ENCODE measurements at regions not wholly inside any gene's neighbourhood (a gene's known extent, or its start where the extent isn't known, plus 50 kb on each side); places are given as distances from the start of the nearest gene placed in this dataset.

GRCh38 chr12:130087222-130087621 lies 75.0 kb upstream of the FZD10 start:
- Mint-ChIP-seq H3K4me3 (no peak overlapping the region), H3K27ac (no peak overlapping the region), H3K4me1 (no peaks in the 10 kb centered on the region), H3K27me3 (ENCODE audit: low read depth in 2 of 2) (peaks cover 10 to 12% of the 10 kb centered on the region in 2 donors), H3K36me3 (no peaks in the 10 kb centered on the region), H3K9me3 (peaks cover 2 to 5% of the 10 kb centered on the region in 2 donors)
- Histone ChIP-seq H3K9me3 (ENCODE audit: control insufficient read depth, insufficient read depth, low read length) (no peaks in the 10 kb centered on the region), H3K36me3 (ENCODE audit: control insufficient read depth, insufficient read depth, low read length) (no peaks in the 10 kb centered on the region), H3K4me3 (ENCODE audit: low read length) (no peak overlapping the region), H3K27me3 (ENCODE audit: control insufficient read depth, insufficient read depth, low read length) (no peaks in the 10 kb centered on the region), H3K4me1 (ENCODE audit: control insufficient read depth, insufficient read depth, low read length) (no peaks in the 10 kb centered on the region), H3K27ac (ENCODE audit: low read length) (no peak overlapping the region)
- ATAC-seq: no peak
- peak in 1 of 2 donors; percentile 33 for DNase-seq
- WGBS (ENCODE audit: insufficient coverage): 45% methylated on average over 11 of the region's 11 CpGs
- TF ChIP-seq CTCF (IDR thresholded peaks at IDR 0.05): no peak
- intact Hi-C loops (cut with micrococcal nuclease): no loop called here

GRCh38 chr12:130088504-130088903 lies 73.8 kb upstream of the FZD10 start:
- Mint-ChIP-seq H3K4me3 (no peak overlapping the region), H3K27me3 (ENCODE audit: low read depth in 2 of 2) (peaks cover 7 to 8% of the 10 kb centered on the region in 2 donors), H3K27ac (no peak overlapping the region), H3K36me3 (no peaks in the 10 kb centered on the region), H3K9me3 (peaks cover 2 to 5% of the 10 kb centered on the region in 2 donors), H3K4me1 (no peaks in the 10 kb centered on the region)
- H3K9me3 ChIP-seq (ENCODE audit: control insufficient read depth, insufficient read depth, low read length): no peaks in the 10 kb centered on the region
- H3K36me3 ChIP-seq (ENCODE audit: control insufficient read depth, insufficient read depth, low read length): no peaks in the 10 kb centered on the region
- H3K27me3 ChIP-seq (ENCODE audit: control insufficient read depth, insufficient read depth, low read length): no peaks in the 10 kb centered on the region
- 61% methylated on average over 11 of the region's 11 CpGs for WGBS (ENCODE audit: insufficient coverage)
- H3K27ac ChIP-seq (ENCODE audit: low read length): no peak overlapping the region
- no peaks in the 10 kb centered on the region for H3K4me1 ChIP-seq (ENCODE audit: control insufficient read depth, insufficient read depth, low read length)
- ATAC-seq (no peak), DNase-seq (no peak)
- intact Hi-C loops (cut with micrococcal nuclease): no loop called here
- H3K4me3 ChIP-seq (ENCODE audit: low read length): no peak overlapping the region
- no peak for TF ChIP-seq CTCF (IDR thresholded peaks at IDR 0.05)

GRCh38 chr12:130090542-130090941 lies 71.7 kb upstream of the FZD10 start:
- Histone ChIP-seq H3K4me3 (ENCODE audit: low read length) (no peak overlapping the region), H3K9me3 (ENCODE audit: control insufficient read depth, insufficient read depth, low read length) (no peaks in the 10 kb centered on the region), H3K27me3 (ENCODE audit: control insufficient read depth, insufficient read depth, low read length) (no peaks in the 10 kb centered on the region), H3K27ac (ENCODE audit: low read length) (no peak overlapping the region), H3K36me3 (ENCODE audit: control insufficient read depth, insufficient read depth, low read length) (no peaks in the 10 kb centered on the region), H3K4me1 (ENCODE audit: control insufficient read depth, insufficient read depth, low read length) (no peaks in the 10 kb centered on the region)
- WGBS (ENCODE audit: insufficient coverage): 93% methylated on average over 2 of the region's 2 CpGs
- H3K4me3 Mint-ChIP-seq: no peak overlapping the region
- intact Hi-C loops (cut with micrococcal nuclease): no loop called here
- no peak for TF ChIP-seq CTCF (IDR thresholded peaks at IDR 0.05)
- DNase-seq (no peak), ATAC-seq (no peak)
- peaks cover 2 to 5% of the 10 kb centered on the region in 2 donors for H3K9me3 Mint-ChIP-seq
- no peak overlapping the region for H3K27ac Mint-ChIP-seq
- H3K27me3 Mint-ChIP-seq (ENCODE audit: low read depth in 2 of 2): peaks cover 0 to 11% of the 10 kb centered on the region in 2 donors
- H3K36me3 Mint-ChIP-seq: no peaks in the 10 kb centered on the region
- no peaks in the 10 kb centered on the region for H3K4me1 Mint-ChIP-seq

- no peak for TF ChIP-seq CTCF (IDR thresholded peaks at IDR 0.05)
- WGBS (ENCODE audit: insufficient coverage): 71% methylated on average over 8 of the region's 8 CpGs
- H3K4me3 Mint-ChIP-seq: no peak overlapping the region
- DNase-seq: no peak
- H3K36me3 Mint-ChIP-seq: no peaks in the 10 kb centered on the region
- peaks cover 2 to 5% of the 10 kb centered on the region in 2 donors for H3K9me3 Mint-ChIP-seq
- intact Hi-C loops (cut with micrococcal nuclease): no loop called here
- no peaks in the 10 kb centered on the region for H3K27me3 ChIP-seq (ENCODE audit: control insufficient read depth, insufficient read depth, low read length)
- no peak overlapping the region for H3K4me3 ChIP-seq (ENCODE audit: low read length)
- H3K4me1 Mint-ChIP-seq: no peaks in the 10 kb centered on the region
- H3K27me3 Mint-ChIP-seq (ENCODE audit: low read depth in 2 of 2): peaks cover 0 to 6% of the 10 kb centered on the region in 2 donors
- no peak overlapping the region for H3K27ac ChIP-seq (ENCODE audit: low read length)
- ATAC-seq: no peak
- no peaks in the 10 kb centered on the region for H3K4me1 ChIP-seq (ENCODE audit: control insufficient read depth, insufficient read depth, low read length)
- H3K9me3 ChIP-seq (ENCODE audit: control insufficient read depth, insufficient read depth, low read length): no peaks in the 10 kb centered on the region
- H3K36me3 ChIP-seq (ENCODE audit: control insufficient read depth, insufficient read depth, low read length): no peaks in the 10 kb centered on the region
- no peak overlapping the region for H3K27ac Mint-ChIP-seq
Measured at GRCh38 chr12:130093380-130093779, 68.9 kb upstream of the FZD10 start.
